ENCODE measurements at regions not wholly inside any gene's neighbourhood (a gene's known extent, or its start where the extent isn't known, plus 50 kb on each side); places are given as distances from the start of the nearest gene placed in this dataset.

- H3K4me3 ChIP-seq (ENCODE audit: low read length) = no peak overlapping the region
- no peaks in the 10 kb centered on the region for H3K9me3 ChIP-seq (ENCODE audit: insufficient read depth, low read length)
- peaks cover 9% of the 10 kb centered on the region; the same call in 1 of the 2 replicates for H3K4me1 ChIP-seq (ENCODE audit: low read length)
- no peak overlapping the region for H3K9ac ChIP-seq (ENCODE audit: low read length)
- H3K4me2 ChIP-seq (ENCODE audit: low read length) = no peak overlapping the region
- H3K36me3 ChIP-seq (replicated peaks; ENCODE audit: low read depth, low read length) = no peaks in the 10 kb centered on the region
- no peak for TF ChIP-seq EZH2phosphoT487 (IDR thresholded peaks at IDR 0.05; ENCODE audit: low read depth)
- TF ChIP-seq, protein P1, sequence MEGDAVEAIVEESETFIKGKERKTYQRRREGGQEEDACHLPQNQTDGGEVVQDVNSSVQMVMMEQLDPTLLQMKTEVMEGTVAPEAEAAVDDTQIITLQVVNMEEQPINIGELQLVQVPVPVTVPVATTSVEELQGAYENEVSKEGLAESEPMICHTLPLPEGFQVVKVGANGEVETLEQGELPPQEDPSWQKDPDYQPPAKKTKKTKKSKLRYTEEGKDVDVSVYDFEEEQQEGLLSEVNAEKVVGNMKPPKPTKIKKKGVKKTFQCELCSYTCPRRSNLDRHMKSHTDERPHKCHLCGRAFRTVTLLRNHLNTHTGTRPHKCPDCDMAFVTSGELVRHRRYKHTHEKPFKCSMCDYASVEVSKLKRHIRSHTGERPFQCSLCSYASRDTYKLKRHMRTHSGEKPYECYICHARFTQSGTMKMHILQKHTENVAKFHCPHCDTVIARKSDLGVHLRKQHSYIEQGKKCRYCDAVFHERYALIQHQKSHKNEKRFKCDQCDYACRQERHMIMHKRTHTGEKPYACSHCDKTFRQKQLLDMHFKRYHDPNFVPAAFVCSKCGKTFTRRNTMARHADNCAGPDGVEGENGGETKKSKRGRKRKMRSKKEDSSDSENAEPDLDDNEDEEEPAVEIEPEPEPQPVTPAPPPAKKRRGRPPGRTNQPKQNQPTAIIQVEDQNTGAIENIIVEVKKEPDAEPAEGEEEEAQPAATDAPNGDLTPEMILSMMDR (IDR thresholded peaks at IDR 0.05; ENCODE audit: low read depth, low read length) = peak; percentile 68
- H2AFZ ChIP-seq (ENCODE audit: low read depth, low read length) = no peak overlapping the region
- peaks cover 82% of the 10 kb centered on the region for H3K27me3 ChIP-seq (ENCODE audit: low read depth, low read length)
- no peak overlapping the region for H3K27ac ChIP-seq (ENCODE audit: low read length)
- no peaks in the 10 kb centered on the region for H4K20me1 ChIP-seq (ENCODE audit: insufficient read depth, low read length)
- H3K79me2 ChIP-seq (ENCODE audit: low read length) = no peaks in the 10 kb centered on the region
Observed at GRCh38 chr2:133884739-133885381, 316.6 kb upstream of the NCKAP5 start.

GRCh38 chr2:133885847-133886246, 317.6 kb upstream of the NCKAP5 start:
- peaks cover 86% of the 10 kb centered on the region for H3K27me3 ChIP-seq (ENCODE audit: low read depth, low read length)
- H3K36me3 ChIP-seq (replicated peaks; ENCODE audit: low read depth, low read length) = no peaks in the 10 kb centered on the region
- no peak overlapping the region for H3K4me2 ChIP-seq (ENCODE audit: low read length)
- H3K4me3 ChIP-seq (ENCODE audit: low read length) = no peak overlapping the region
- no peak overlapping the region for H3K9ac ChIP-seq (ENCODE audit: low read length)
- no peaks in the 10 kb centered on the region for H3K9me3 ChIP-seq (ENCODE audit: insufficient read depth, low read length)
- H3K27ac ChIP-seq (ENCODE audit: low read length) = no peak overlapping the region
- H2AFZ ChIP-seq (ENCODE audit: low read depth, low read length) = no peak overlapping the region
- H3K79me2 ChIP-seq (ENCODE audit: low read length) = no peaks in the 10 kb centered on the region
- H3K4me1 ChIP-seq (ENCODE audit: low read length) = peaks cover 9% of the 10 kb centered on the region; the same call in 1 of the 2 replicates
- no peaks in the 10 kb centered on the region for H4K20me1 ChIP-seq (ENCODE audit: insufficient read depth, low read length)
- TF ChIP-seq EZH2phosphoT487 (IDR thresholded peaks at IDR 0.05; ENCODE audit: low read depth) = no peak
- TF ChIP-seq, protein P1 (IDR thresholded peaks at IDR 0.05; ENCODE audit: low read depth, low read length) = no peak

DNA sequence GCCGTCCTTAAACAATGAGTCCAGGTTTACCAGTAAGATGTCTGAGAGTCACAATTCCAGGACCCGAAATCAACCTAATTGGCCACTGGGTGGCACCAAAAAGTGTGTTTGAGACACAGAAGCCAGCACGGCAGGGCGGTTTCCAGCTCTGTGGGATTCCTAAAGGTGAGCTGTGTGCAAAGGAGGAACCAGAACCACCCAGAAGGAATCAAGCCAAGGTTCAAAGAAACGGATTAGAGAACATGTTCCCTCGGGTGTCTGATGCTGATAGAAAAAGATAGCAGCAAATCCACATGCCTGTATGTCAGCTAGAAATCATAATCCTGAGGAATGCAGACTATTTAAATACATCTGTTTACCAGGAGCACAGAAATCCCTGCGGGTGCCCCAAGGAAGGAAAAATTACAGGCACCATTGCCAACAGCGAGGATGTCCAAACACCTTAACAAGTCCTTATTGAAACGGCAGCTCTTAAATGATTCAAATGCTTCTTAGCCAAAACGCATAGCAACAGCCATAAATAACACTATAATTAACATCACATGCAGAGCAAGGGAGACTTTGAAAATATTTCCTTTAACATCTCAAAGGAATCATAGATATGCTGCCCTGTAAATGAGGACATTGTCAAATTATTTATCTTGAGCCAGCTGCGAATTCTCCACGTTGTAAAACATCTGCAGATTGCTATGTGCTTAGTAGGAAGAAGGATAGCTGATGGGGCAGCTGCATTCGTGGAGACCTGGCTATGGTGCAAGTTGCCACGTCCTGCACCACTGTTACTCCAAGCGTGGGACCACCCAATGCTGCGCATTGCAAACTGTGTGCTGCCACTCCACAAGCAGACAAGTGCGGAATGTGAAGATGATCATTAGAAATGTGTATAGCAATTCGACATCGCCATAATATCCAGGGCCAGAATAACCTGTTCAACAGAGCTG, 318.7 kb upstream of the NCKAP5 start:
- H3K9me3 ChIP-seq (ENCODE audit: insufficient read depth, low read length) = no peaks in the 10 kb centered on the region
- no peak overlapping the region for H2AFZ ChIP-seq (ENCODE audit: low read depth, low read length)
- TF ChIP-seq EZH2phosphoT487 (IDR thresholded peaks at IDR 0.05; ENCODE audit: low read depth) = no peak
- TF ChIP-seq, protein P1 (IDR thresholded peaks at IDR 0.05; ENCODE audit: low read depth, low read length) = peak; percentile 83

DNA sequence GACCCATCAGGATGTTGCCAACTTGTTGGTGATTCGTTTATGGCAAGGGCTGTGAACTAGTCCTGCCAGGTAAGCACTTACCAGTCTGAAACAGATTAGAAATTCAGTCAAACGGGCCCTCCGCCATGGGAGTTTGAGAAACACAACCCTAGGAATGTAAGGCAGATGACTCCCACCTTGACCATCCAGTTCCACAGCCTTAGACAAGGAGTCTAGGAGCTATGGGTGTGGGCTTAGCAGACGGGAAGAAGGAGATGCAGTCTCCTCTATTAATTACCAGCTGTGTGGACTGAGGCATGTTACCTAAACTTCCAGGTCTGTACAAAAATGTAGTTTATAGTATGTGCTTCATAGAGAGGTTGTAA, 319.4 kb upstream of the NCKAP5 start:
- no peaks in the 10 kb centered on the region for H3K36me3 ChIP-seq (replicated peaks; ENCODE audit: low read depth, low read length)
- peaks cover 89% of the 10 kb centered on the region for H3K27me3 ChIP-seq (ENCODE audit: low read depth, low read length)
- H3K9me3 ChIP-seq (ENCODE audit: insufficient read depth, low read length) = no peaks in the 10 kb centered on the region
- no peaks in the 10 kb centered on the region for H4K20me1 ChIP-seq (ENCODE audit: insufficient read depth, low read length)
- no peak overlapping the region for H3K9ac ChIP-seq (ENCODE audit: low read length)
- H3K27ac ChIP-seq (ENCODE audit: low read length) = no peak overlapping the region
- H3K4me1 ChIP-seq (ENCODE audit: low read length) = peaks cover 9% of the 10 kb centered on the region; the same call in 1 of the 2 replicates
- H3K4me2 ChIP-seq (ENCODE audit: low read length) = no peak overlapping the region
- H2AFZ ChIP-seq (ENCODE audit: low read depth, low read length) = no peak overlapping the region
- TF ChIP-seq, protein P1 (IDR thresholded peaks at IDR 0.05; ENCODE audit: low read depth, low read length) = no peak
- TF ChIP-seq EZH2phosphoT487 (IDR thresholded peaks at IDR 0.05; ENCODE audit: low read depth) = no peak
- no peaks in the 10 kb centered on the region for H3K79me2 ChIP-seq (ENCODE audit: low read length)
- no peak overlapping the region for H3K4me3 ChIP-seq (ENCODE audit: low read length)

More for the DNA sequence above, 318.7 kb upstream of the NCKAP5 start:
- no peaks in the 10 kb centered on the region for H3K79me2 ChIP-seq (ENCODE audit: low read length)
- H3K4me1 ChIP-seq (ENCODE audit: low read length) = peaks cover 9% of the 10 kb centered on the region; the same call in 1 of the 2 replicates
- H3K36me3 ChIP-seq (replicated peaks; ENCODE audit: low read depth, low read length) = no peaks in the 10 kb centered on the region
- no peaks in the 10 kb centered on the region for H4K20me1 ChIP-seq (ENCODE audit: insufficient read depth, low read length)
- peaks cover 86% of the 10 kb centered on the region for H3K27me3 ChIP-seq (ENCODE audit: low read depth, low read length)
- H3K4me2 ChIP-seq (ENCODE audit: low read length) = no peak overlapping the region
- no peak overlapping the region for H3K9ac ChIP-seq (ENCODE audit: low read length)
- no peak overlapping the region for H3K27ac ChIP-seq (ENCODE audit: low read length)
- no peak overlapping the region for H3K4me3 ChIP-seq (ENCODE audit: low read length)

All from OCI-LY3 (cell line).